ENCODE measurements at regions not wholly inside any gene's neighbourhood (a gene's known extent, or its start where the extent isn't known, plus 50 kb on each side); places are given as distances from the start of the nearest gene placed in this dataset.

GRCh38 chr6:112488238-112488637, 141.1 kb downstream of the RFPL4B start:
- H3K4me3 Mint-ChIP-seq, result no peak overlapping the region
- Histone ChIP-seq H2AFZ (peak overlapping the region; percentile 60; the same call in 1 of the 2 replicates), H3K4me3 (no peak overlapping the region), H3K9me2 (ENCODE audit: insufficient read depth) (no peaks in the 10 kb centered on the region), H3K36me3 (ENCODE audit: insufficient read depth) (no peaks in the 10 kb centered on the region), H3K27me3 (ENCODE audit: insufficient read depth) (no peaks in the 10 kb centered on the region), H3F3A (replicated peaks; ENCODE audit: low read depth) (no peaks in the 10 kb centered on the region), H3K79me2 (replicated peaks; ENCODE audit: insufficient read depth) (no peaks in the 10 kb centered on the region), H3K4me1 (ENCODE audit: insufficient read depth) (no peaks in the 10 kb centered on the region), H4K20me1 (replicated peaks; ENCODE audit: insufficient read depth) (no peaks in the 10 kb centered on the region), H3K4me2 (no peak overlapping the region), H3K27ac (ENCODE audit: low read depth) (no peak overlapping the region)
- no peak for ATAC-seq
- H3K9me3 Mint-ChIP-seq, result no peaks in the 10 kb centered on the region
- H3K27ac Mint-ChIP-seq, result no peak overlapping the region
- no peak for DNase-seq (ENCODE audit: low spot score)
- no peaks in the 10 kb centered on the region for H3K36me3 Mint-ChIP-seq (ENCODE audit: low read depth)
- H3K27me3 Mint-ChIP-seq (ENCODE audit: insufficient read depth, low read depth, poor library complexity), result no peaks in the 10 kb centered on the region
- TF ChIP-seq POLR2AphosphoS5 (IDR thresholded peaks at IDR 0.05; ENCODE audit: low read depth) (no peak), JUNB (IDR thresholded peaks at IDR 0.05; ENCODE audit: unreplicated experiment) (no peak), CREB1 (CRISPR knock-in tag; IDR thresholded peaks at IDR 0.05; ENCODE audit: low read depth) (no peak), STAT1 (IDR thresholded peaks at IDR 0.05; ENCODE audit: unreplicated experiment) (no peak), NANOG (IDR thresholded peaks at IDR 0.05; ENCODE audit: borderline replicate concordance) (no peak), EZH2 (IDR thresholded peaks at IDR 0.05; ENCODE audit: low read depth, unreplicated experiment) (no peak)
- TF ChIP-seq, protein P1, sequence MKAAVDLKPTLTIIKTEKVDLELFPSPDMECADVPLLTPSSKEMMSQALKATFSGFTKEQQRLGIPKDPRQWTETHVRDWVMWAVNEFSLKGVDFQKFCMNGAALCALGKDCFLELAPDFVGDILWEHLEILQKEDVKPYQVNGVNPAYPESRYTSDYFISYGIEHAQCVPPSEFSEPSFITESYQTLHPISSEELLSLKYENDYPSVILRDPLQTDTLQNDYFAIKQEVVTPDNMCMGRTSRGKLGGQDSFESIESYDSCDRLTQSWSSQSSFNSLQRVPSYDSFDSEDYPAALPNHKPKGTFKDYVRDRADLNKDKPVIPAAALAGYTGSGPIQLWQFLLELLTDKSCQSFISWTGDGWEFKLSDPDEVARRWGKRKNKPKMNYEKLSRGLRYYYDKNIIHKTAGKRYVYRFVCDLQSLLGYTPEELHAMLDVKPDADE (IDR thresholded peaks at IDR 0.05), result no peak
- TF ChIP-seq, protein P2, sequence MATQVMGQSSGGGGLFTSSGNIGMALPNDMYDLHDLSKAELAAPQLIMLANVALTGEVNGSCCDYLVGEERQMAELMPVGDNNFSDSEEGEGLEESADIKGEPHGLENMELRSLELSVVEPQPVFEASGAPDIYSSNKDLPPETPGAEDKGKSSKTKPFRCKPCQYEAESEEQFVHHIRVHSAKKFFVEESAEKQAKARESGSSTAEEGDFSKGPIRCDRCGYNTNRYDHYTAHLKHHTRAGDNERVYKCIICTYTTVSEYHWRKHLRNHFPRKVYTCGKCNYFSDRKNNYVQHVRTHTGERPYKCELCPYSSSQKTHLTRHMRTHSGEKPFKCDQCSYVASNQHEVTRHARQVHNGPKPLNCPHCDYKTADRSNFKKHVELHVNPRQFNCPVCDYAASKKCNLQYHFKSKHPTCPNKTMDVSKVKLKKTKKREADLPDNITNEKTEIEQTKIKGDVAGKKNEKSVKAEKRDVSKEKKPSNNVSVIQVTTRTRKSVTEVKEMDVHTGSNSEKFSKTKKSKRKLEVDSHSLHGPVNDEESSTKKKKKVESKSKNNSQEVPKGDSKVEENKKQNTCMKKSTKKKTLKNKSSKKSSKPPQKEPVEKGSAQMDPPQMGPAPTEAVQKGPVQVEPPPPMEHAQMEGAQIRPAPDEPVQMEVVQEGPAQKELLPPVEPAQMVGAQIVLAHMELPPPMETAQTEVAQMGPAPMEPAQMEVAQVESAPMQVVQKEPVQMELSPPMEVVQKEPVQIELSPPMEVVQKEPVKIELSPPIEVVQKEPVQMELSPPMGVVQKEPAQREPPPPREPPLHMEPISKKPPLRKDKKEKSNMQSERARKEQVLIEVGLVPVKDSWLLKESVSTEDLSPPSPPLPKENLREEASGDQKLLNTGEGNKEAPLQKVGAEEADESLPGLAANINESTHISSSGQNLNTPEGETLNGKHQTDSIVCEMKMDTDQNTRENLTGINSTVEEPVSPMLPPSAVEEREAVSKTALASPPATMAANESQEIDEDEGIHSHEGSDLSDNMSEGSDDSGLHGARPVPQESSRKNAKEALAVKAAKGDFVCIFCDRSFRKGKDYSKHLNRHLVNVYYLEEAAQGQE (IDR thresholded peaks at IDR 0.05; ENCODE audit: unreplicated experiment), result no peak
- H3K4me1 Mint-ChIP-seq, result no peaks in the 10 kb centered on the region

DNA sequence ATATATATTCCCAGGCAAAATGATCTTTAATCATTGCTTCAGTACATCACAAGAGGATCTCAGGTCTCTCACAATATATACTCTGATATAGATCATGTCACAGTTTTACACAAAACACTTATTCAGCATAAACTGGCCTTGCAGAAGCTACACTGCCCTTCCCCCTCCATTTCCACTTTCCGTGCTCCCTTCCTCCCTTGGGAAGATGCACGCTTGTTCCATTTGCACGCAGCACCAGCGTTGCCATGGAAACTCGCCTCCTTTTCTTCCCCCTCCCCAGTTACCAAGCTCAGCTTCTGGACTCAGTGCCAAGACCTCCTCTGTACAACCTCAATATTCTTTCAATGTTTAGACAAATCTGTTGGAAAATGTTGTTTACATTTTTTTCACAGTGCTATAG, 154.6 kb downstream of the RFPL4B start:
- H3K36me3 Mint-ChIP-seq (ENCODE audit: low read depth), result no peaks in the 10 kb centered on the region
- DNase-seq (ENCODE audit: low spot score), result peak; percentile 61
- peak; percentile 38; the same call in 2 of the 3 replicates for ATAC-seq
- no peaks in the 10 kb centered on the region for H3K27me3 Mint-ChIP-seq (ENCODE audit: insufficient read depth, low read depth, poor library complexity)
- no peaks in the 10 kb centered on the region for H3K36me3 ChIP-seq (ENCODE audit: insufficient read depth)
- no peak overlapping the region for H3K4me2 ChIP-seq
- no peaks in the 10 kb centered on the region for H3K9me3 Mint-ChIP-seq
- no peak overlapping the region for H3K27ac ChIP-seq (ENCODE audit: low read depth)
- H3K27ac Mint-ChIP-seq, result no peak overlapping the region
- H3K4me3 Mint-ChIP-seq, result no peak overlapping the region
- no peaks in the 10 kb centered on the region for H3K9me2 ChIP-seq (ENCODE audit: insufficient read depth)
- no peak overlapping the region for H3K4me3 ChIP-seq
- H3K79me2 ChIP-seq (replicated peaks; ENCODE audit: insufficient read depth), result no peaks in the 10 kb centered on the region
- no peaks in the 10 kb centered on the region for H4K20me1 ChIP-seq (replicated peaks; ENCODE audit: insufficient read depth)
- H3K4me1 Mint-ChIP-seq, result peaks cover 18% of the 10 kb centered on the region
- H3K27me3 ChIP-seq (ENCODE audit: insufficient read depth), result no peaks in the 10 kb centered on the region
- no peak overlapping the region for H2AFZ ChIP-seq
- peaks cover 29% of the 10 kb centered on the region for H3K4me1 ChIP-seq (ENCODE audit: insufficient read depth)
- H3F3A ChIP-seq (replicated peaks; ENCODE audit: low read depth), result no peaks in the 10 kb centered on the region
- TF ChIP-seq, protein P3, sequence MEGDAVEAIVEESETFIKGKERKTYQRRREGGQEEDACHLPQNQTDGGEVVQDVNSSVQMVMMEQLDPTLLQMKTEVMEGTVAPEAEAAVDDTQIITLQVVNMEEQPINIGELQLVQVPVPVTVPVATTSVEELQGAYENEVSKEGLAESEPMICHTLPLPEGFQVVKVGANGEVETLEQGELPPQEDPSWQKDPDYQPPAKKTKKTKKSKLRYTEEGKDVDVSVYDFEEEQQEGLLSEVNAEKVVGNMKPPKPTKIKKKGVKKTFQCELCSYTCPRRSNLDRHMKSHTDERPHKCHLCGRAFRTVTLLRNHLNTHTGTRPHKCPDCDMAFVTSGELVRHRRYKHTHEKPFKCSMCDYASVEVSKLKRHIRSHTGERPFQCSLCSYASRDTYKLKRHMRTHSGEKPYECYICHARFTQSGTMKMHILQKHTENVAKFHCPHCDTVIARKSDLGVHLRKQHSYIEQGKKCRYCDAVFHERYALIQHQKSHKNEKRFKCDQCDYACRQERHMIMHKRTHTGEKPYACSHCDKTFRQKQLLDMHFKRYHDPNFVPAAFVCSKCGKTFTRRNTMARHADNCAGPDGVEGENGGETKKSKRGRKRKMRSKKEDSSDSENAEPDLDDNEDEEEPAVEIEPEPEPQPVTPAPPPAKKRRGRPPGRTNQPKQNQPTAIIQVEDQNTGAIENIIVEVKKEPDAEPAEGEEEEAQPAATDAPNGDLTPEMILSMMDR (conservative IDR thresholded peaks at IDR 0.05; ENCODE audit: low read depth in 2 of 2), result no peak
- TF ChIP-seq EZH2 (IDR thresholded peaks at IDR 0.05; ENCODE audit: low read depth, unreplicated experiment), result no peak
- TF ChIP-seq, protein P1 (IDR thresholded peaks at IDR 0.05), result no peak
- no peak for TF ChIP-seq STAT1 (IDR thresholded peaks at IDR 0.05; ENCODE audit: unreplicated experiment)
- TF ChIP-seq ZNF114 (CRISPR knock-in tag; IDR thresholded peaks at IDR 0.05), result no peak
- no peak for TF ChIP-seq ZNF331 (CRISPR knock-in tag; IDR thresholded peaks at IDR 0.05; ENCODE audit: low read depth)
- TF ChIP-seq, protein P2 (IDR thresholded peaks at IDR 0.05; ENCODE audit: unreplicated experiment), result no peak
